Nephron progenitor cell (in vitro differentiated cells): ENCODE measurements at regions not wholly inside any gene's neighbourhood (a gene's known extent, or its start where the extent isn't known, plus 50 kb on each side); places are given as distances from the start of the nearest gene placed in this dataset.
A peak's percentile ranks its signal among the peaks of the same experiment; 100 is the strongest.
"Not testable (repeated sequence)": the region's sequence is repeated elsewhere in the genome, so short reads cannot be mapped to it uniquely, and the experiment has no call there.

Experiments used
- DNase-seq: peaks from one replicate; pipeline ENCODE4 v3.0.0; 2021
- H3K27ac Mint-ChIP-seq: 2 replicates; pipeline ENCODE4 v1.8.0; 2021; ENCODE audit warnings: mild to moderate bottlenecking, moderate library complexity, mixed read lengths
- H3K27me3 Mint-ChIP-seq: 2 replicates; pipeline ENCODE4 v1.8.0; 2021; ENCODE audit warnings: mild to moderate bottlenecking, low read depth, mixed read lengths; ENCODE audit not compliant: poor library complexity
- H3K36me3 Mint-ChIP-seq: 2 replicates; pipeline ENCODE4 v1.8.0; 2021; ENCODE audit warnings: low read depth, mixed read lengths
- H3K4me1 Mint-ChIP-seq: 2 replicates; pipeline ENCODE4 v1.8.0; 2021; ENCODE audit warnings: mixed read lengths
- H3K4me3 Mint-ChIP-seq: 2 replicates; pipeline ENCODE4 v1.8.0; 2021; ENCODE audit warnings: mild to moderate bottlenecking, moderate library complexity, mixed read lengths
- H3K9me3 Mint-ChIP-seq: 2 replicates; pipeline ENCODE4 v1.8.0; 2021; ENCODE audit warnings: mild to moderate bottlenecking, moderate library complexity, mixed read lengths
- CTCF ChIP-seq: fragments of 200-600 bp; sonication (generic); IDR thresholded peaks from 2 replicates; pipeline ENCODE4 v1.5.0; 2021; ENCODE audit warnings: antibody characterized with exemption

DNA sequence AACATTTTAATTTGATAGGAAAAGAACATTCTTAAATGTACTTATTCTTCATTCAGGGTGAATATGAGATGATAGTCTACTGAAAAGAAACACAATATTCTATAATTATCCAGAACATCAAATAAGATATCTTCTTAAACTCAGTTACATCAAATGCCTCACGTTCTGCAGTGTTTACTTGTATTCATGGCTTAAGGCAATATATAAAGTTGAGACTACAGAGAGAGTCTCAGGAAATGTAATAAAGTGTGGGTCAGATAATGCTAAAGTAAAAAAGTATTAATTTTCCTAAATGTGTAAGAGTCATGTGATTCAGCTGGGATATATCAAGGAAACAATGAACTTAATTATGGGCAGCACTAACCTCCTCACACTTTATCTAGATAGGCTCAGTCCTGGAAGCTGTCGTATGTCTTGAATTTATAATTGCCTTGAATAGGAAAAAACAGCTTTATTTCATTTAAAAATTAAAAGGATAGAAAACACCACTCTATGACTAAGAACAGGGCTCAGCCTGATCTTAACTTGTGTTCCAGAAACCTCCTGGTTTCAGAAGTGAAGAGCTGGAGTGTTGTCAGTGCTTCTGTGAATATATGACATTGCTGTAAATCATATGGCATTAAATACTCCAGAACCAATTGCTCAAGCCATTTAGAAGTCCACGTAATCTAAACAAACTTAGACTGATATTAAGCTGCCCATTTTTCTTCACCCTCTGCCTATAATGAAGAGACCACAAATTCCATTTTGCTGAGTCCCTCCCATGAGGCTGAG lies 240.2 kb downstream of the FSIP2 start:
- H3K27ac Mint-ChIP-seq: no peak overlapping the region
- DNase-seq: no peak
- H3K4me1 Mint-ChIP-seq: no peaks in the 10 kb centered on the region
- H3K4me3 Mint-ChIP-seq: no peak overlapping the region
- no peaks in the 10 kb centered on the region for H3K9me3 Mint-ChIP-seq
- no peaks in the 10 kb centered on the region for H3K36me3 Mint-ChIP-seq
- no peak for TF ChIP-seq CTCF
- no peaks in the 10 kb centered on the region for H3K27me3 Mint-ChIP-seq

DNA sequence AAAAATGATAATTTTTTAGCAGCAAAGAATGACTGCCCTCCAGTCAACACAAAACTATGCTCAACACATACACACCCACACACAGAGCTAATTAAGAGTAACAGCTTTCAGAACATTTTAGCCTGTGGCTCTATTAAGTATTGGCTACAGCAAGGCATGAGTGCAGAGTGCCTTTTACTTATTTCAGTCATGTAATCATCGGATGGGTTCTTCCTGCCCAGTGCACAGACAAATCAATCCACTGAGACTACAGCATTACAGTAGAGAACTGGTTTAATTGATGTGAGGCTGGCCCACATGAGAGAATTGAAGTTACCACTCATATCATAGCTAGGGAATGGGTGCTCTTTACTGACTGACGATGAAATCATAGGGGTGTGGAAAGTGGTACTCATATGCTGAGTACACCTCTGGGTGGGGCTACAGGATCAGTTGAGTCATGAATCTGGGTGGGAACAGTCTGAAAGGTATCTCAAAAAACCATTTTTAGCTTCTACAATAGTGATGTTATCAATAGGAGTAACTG lies 241.0 kb downstream of the FSIP2 start:
- peak overlapping the region; percentile 44 for H3K27ac Mint-ChIP-seq
- no peak for DNase-seq
- H3K4me1 Mint-ChIP-seq: no peaks in the 10 kb centered on the region
- H3K27me3 Mint-ChIP-seq: no peaks in the 10 kb centered on the region
- no peak overlapping the region for H3K4me3 Mint-ChIP-seq
- TF ChIP-seq CTCF: no peak
- no peaks in the 10 kb centered on the region for H3K9me3 Mint-ChIP-seq
- H3K36me3 Mint-ChIP-seq: no peaks in the 10 kb centered on the region

GRCh38 chr2:185980944-185981343 lies 242.3 kb downstream of the FSIP2 start:
- Mint-ChIP-seq H3K27me3 (no peaks in the 10 kb centered on the region), H3K36me3 (no peaks in the 10 kb centered on the region), H3K4me3 (no peak overlapping the region), H3K4me1 (no peaks in the 10 kb centered on the region), H3K9me3 (no peaks in the 10 kb centered on the region), H3K27ac (no peak overlapping the region)
- no peak for TF ChIP-seq CTCF
- no peak for DNase-seq

- Mint-ChIP-seq H3K4me3 (no peak overlapping the region), H3K27ac (no peak overlapping the region), H3K9me3 (no peaks in the 10 kb centered on the region), H3K27me3 (no peaks in the 10 kb centered on the region), H3K36me3 (no peaks in the 10 kb centered on the region), H3K4me1 (no peaks in the 10 kb centered on the region)
- no peak for DNase-seq
- no peak for TF ChIP-seq CTCF
These were observed 246.1 kb downstream of the FSIP2 start for GRCh38 chr2:185984670-185985069.

GRCh38 chr2:185988907-185989306 lies 250.3 kb downstream of the FSIP2 start:
- not testable (repeated sequence) for H3K27ac Mint-ChIP-seq, H3K36me3 Mint-ChIP-seq, H3K4me1 Mint-ChIP-seq, H3K4me3 Mint-ChIP-seq, H3K27me3 Mint-ChIP-seq, DNase-seq, H3K9me3 Mint-ChIP-seq

DNA sequence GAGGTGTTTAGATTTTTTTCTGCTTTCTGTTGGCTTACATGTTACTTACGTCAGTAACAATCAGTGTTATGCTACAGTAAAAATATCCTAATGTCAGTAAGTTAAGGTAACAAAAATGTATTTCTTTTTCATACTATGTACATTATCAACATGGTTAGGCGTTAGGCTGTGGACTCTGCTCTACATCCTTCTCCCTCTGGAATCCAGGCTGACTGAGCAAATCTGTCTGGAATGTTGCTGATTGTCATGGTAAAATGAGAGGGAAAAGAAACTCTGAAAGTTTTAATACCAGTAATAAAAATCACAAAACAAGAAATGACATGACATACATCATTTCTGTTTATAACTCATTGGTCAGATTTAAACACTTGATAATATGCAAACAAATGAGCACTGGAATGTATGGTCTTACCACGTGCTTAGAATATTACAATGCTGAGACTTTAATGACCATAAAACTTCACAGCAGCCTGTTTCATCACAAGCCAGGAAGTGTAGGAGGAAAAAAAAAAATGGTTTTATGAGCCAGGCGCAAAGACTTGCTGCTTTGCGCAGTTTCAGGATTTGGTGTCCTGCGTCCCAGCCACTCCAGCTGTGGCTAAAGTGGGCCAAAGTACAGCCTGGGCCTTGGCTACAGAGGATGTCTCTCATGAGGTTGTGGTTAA lies 252.4 kb downstream of the FSIP2 start:
- no peak for TF ChIP-seq CTCF
- H3K27ac Mint-ChIP-seq: no peak overlapping the region
- H3K9me3 Mint-ChIP-seq: no peaks in the 10 kb centered on the region
- no peak for DNase-seq
- H3K4me3 Mint-ChIP-seq: no peak overlapping the region
- no peaks in the 10 kb centered on the region for H3K36me3 Mint-ChIP-seq
- H3K4me1 Mint-ChIP-seq: no peaks in the 10 kb centered on the region
- no peaks in the 10 kb centered on the region for H3K27me3 Mint-ChIP-seq
